Erythroblast (primary cell): ENCODE measurements at regions not wholly inside any gene's neighbourhood (a gene's known extent, or its start where the extent isn't known, plus 50 kb on each side); places are given as distances from the start of the nearest gene placed in this dataset.
"Not testable (repeated sequence)": the region's sequence is repeated elsewhere in the genome, so short reads cannot be mapped to it uniquely, and the experiment has no call there.

Experiments
- DNase-seq, 2 experiments: peaks; one replicate each; lab custom pipeline; 2025; lab: John Stamatoyannopoulos, UW
- GATA1 ChIP-seq: IDR thresholded peaks from 2 replicates; pipeline ENCODE4 v1.6.1; 2011; ENCODE audit warnings: low read depth, mild to moderate bottlenecking, control low read depth, low read length, moderate library complexity
- POLR2A ChIP-seq: IDR thresholded peaks from 2 replicates; pipeline ENCODE4 v1.6.1; 2011; ENCODE audit warnings: mild to moderate bottlenecking, low read length

DNA sequence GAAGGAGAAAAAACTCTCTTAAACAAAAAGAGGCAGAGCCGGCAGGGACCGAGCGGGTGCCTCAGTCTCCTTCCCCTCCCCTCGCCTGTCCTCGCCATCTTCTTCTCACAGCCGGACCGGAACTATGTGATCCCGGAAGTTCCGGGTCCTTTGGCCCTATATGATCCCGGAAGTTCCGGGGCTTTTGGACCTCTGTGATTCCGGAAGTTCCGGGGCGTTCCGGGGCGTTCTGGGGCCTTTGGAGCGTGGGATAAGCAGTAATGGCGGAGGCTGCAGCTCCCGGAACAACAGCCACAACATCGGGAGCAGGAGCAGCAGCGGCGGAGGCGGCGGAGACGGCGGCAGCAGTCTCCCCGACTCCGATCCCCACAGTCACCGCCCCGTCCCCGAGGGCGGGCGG, 98.9 kb upstream of the MED14 start:
- no peak for TF ChIP-seq GATA1
- TF ChIP-seq POLR2A: no peak
- no peak for DNase-seq

DNA sequence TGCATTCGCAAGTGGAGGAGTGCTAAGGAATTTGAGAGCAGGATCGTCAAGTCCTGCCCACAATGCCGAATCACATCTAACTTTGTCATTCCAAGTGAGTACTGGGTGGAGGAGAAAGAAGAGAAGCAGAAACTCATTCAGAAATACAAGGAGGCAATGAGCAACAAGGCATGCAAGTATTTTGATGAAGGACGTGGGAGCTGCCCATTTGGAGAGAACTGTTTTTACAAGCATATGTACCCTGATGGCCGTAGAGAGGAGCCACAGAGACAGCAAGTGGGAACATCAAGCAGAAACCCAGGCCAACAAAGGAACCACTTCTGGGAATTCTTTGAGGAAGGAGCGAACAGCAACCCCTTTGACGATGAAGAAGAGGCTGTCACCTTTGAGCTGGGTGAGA, 100.2 kb upstream of the MED14 start:
- TF ChIP-seq GATA1 (no peak), POLR2A (no peak)
- DNase-seq: no peak

DNA sequence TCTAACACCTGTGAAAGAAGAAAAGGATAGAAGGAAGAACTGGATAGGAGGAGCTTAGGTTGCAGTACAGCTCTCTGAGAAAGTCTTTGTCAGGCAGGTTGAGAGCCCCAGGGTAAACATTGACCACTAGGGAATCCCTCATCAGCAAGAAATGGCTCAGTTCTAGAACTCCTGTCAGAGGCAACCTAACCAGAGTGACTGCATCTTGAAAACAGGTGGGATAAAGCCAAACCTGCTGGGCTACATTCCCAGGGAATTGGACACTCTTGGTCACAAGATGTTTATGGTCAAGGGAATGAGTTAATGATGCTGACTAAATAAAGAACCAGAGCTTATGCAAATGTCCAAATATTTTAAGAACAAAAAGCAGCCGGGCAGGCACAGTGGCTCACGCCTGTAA, 108.3 kb upstream of the MED14 start:
- DNase-seq: no peak
- TF ChIP-seq POLR2A (no peak), GATA1 (no peak)

DNA sequence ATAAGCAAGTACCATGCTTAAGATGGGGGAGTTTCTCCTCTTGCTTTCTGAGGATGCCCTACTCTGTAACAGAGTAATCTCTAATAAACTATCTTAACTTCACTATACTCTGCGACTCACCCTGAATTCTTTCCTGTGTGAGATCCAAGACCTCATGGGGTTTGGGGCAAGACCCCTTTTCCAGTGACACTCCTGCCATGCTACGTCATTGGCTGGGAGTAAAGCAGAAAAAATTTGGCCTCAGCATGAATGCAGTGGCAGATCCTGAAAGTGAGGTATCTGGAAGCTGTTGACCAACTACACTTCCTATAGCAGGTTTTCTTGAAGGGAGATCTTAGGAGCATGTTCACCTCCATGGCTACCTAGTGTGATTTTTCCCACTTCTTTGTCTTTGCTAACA, 109.1 kb upstream of the MED14 start:
- no peak for TF ChIP-seq GATA1
- no peak for TF ChIP-seq POLR2A
- no peak for DNase-seq

DNA sequence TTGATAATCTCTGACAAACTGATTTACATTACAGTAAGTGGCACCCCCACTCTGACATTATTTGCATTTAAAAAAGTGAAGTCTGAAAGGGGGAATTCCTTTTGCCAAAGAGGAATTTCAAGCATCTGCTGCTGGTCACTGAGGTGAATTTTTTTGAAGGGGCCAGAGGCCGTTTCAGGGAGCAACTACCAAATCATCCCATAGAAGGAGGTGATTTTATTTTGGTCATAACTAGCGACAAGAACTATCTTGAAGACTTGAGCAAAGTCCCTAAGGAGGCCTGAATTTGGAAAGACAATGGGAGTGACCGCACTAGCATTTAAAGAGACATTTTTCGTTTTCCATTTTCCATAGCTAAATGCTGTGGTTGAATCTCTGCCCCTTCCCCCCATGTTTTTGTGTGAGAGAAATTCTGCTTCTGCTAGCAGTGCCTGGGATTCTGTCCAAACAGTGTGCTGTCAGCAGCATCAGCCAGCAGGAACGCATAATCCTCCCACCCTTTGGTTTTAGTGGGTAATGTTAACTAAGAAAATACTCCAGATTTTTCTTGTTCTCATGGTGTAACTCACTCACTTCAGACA, 110.1 kb upstream of the MED14 start:
- no peak for DNase-seq
- TF ChIP-seq POLR2A (no peak), GATA1 (no peak)

DNA sequence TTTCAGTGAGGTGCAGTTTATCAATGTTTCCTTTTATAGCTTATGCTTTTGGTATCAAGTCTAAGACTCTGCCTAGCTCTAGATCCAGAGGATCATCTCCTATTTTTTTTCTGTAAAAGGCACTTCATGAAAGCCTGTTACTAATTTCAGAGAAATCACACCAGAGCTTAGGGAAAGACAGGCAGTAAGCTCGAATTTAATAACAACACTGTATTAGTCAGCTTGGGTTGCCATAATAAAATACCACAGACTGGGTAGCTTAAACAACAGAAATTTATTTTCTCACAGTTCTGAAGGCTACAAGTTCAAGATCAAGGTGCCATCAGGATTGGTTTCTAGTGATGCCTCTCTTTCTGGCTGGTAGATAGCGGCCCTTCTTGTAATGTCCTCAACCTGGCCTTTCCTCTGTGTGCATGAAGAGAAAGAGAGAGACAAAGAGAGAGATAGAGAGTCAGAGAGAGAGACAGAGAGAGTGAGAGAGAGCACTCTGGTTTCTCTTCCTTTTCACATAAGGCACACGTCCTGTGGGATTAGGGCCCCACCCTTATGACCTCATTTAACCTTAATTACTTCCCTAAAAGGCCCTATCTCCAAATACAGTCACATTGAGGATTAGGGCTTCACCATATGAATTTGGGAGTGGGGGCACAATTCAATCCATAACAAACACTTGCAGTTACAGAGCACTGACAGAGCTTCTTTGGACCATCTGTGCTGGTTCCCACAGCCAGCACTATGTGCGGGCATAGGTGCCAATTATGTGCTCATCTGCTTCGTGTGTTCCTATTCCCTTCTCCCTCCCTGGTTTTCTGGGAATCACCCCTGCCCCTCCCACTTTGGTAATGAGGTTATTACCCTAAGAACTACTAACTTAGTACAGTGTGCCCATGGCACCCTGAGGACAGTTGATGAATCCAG, 114.8 kb upstream of the MED14 start:
- TF ChIP-seq POLR2A: no peak
- TF ChIP-seq GATA1: no peak

DNA sequence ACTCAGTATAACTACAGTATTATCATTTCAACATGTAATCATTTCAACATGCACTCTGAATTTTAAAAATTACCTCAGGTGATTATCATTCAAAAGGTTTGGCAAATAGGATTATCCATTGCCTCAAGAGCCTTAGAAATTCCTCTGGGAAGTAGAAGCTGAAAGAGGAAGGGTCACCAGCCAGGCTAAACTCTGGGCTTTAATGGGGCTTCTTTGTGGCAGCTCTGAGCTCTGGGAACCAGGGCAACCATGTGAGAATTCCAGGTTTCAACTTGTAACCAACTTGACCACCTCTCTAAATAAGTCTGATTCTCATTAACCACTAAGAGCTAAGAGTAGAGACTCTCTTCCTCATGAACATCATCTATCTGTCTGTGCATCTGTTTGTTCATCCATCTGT, 117.2 kb upstream of the MED14 start:
- DNase-seq: no peak
- TF ChIP-seq POLR2A: no peak
- no peak for TF ChIP-seq GATA1

More for the DNA sequence above, 114.8 kb upstream of the MED14 start:
- DNase-seq: no peak

DNA sequence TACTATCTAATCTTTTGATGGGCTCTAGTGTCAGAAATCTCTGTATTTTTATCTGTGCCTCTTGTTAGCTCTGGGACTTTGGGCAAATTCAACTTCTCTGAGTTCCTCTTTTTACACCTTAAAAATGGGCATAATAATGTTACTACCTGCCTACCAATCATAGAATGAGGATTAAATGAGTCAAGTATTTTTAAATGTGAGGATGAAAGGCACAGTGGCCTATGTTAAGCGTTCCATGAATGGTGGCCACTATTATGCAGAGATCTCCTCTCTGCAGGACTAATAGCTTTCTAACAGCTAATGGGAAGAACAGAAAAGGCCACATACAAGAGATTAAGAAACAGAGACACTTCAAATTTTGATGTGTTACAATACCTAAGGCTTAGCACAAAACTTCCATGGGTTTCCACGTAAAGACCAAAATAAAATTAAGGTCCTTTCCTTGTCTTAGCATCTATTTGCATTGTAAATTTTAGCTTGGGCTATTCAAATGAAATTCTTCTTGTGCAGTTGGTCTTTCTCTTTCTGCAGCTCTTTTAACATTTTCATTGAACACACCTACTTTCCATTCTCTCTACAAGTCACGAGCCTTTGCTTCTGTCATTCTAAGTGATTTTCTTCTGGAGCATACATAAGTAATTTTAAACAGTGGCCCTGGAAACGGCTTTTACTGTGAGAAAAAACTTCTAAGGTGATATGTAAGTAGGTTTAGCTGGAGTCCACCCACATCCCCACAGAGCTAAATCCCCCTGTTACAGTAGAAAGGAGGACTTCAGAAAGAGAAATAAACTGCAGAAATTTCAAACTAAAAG, 117.9 kb upstream of the MED14 start:
- TF ChIP-seq GATA1 (no peak), POLR2A (no peak)

DNA sequence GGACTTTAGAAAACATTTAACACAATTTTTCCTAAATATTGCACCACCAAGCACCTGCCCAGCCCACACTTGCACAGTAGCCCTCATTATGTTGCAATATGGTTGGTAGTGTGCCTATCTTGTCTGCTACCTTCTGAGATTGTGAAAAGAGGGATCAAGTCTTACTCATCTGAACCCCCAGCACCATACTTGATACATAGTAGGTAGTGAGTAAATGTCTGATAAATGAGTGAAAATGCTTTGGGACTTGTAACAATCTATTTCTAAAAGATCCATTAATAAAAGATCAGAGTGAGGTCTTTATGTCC, 118.4 kb upstream of the MED14 start:
- no peak for DNase-seq
- TF ChIP-seq GATA1: no peak
- TF ChIP-seq POLR2A: no peak

More for the DNA sequence above, 117.9 kb upstream of the MED14 start:
- DNase-seq: no peak

DNA sequence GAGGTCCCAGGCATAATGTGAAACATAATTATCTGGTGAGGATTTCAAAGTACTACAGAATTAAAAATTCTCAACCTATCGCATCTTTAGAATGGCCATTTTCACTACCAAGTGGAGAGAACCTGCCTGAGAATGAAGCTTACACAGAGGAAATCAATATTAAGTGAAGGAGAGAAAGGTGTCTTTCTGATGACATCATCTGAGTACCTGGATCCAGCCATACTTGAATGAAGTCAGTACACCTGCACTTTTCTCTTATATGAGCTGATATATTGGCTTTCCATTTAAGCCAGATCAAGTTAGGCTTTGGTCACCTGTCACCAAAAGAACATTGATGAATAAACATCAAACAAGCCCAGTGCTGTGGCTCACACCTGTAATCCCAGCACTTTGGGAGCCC, 118.9 kb upstream of the MED14 start:
- TF ChIP-seq POLR2A (no peak), GATA1 (no peak)
- DNase-seq: no peak

DNA sequence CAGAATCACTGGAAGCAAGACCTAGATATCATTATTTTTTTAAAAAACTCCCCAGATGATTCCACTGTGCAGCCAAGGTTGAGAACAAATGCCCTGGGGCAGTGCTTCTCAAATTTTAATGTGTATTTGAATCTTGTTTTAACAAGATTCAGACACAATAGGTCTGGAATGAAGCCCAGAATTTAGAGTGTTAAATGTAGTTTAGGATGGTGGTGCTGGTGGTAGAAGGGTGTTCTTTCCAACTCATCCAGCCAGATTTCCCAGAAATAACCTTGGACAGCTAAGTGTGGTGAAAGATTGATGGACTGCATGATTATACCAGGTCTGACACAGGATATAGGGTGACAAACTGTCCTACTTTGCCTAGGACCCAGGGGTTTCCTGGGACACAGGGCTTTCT, 120.1 kb upstream of the MED14 start:
- TF ChIP-seq GATA1 (no peak), POLR2A (no peak)
- no peak for DNase-seq

DNA sequence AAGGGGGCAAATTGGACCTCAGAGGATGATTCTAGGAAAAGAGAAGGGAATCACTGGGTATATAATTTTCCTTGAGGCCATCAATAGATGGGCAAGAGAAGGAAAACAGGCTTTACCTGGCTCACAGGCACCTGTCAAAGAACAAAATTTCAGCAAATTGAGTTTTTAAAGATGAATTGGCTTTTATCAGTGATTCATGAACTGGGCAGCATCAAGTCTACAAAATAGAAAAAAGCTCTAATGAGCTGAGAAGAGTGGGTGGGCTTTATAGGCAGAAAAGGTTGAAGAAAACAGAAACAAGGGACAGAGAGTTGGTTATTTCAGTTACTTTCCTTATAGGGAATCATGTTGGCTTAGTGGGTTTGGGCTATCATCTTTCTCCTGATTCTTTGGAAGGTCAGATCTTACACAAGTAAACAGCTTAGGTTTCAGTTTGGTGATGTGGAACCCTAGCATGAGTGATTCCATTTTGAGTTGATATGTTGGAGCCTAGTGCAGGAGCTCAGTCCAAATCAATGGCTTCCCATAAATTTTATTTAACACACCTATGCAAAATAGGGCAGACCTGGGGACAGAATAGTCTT, 120.7 kb upstream of the MED14 start:
- TF ChIP-seq POLR2A: no peak
- TF ChIP-seq GATA1: no peak
- DNase-seq: no peak

DNA sequence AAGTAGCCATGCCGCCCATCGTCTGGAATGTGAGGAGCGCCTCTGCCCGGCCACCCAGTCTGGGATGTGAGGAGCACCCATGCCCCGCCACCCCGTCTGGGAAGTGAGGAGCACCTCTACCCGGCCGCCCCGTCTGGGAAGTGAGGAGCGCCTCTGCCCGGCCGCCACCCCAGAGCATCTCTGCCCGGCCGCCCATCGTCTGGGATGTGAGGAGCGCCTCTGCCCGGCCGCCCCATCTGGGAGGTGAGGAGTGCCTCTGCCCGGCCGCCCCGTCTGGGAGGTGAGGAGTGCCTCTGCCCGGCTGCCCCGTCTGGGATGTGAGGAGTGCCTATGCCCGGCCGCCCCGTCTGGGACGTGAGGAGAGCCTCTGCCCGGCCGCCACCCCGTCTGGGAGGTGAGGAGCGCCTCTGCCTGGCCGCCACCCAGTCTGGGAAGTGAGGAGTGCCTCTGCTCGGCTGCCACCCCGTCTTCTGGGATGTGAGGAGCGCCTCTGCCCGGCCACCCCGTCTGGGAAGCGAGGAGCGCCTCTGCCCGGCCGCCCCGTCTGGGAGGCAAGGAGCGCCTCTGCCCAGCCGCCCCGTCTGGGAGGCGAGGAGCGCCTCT, 126.7 kb upstream of the MED14 start:
- DNase-seq: not testable (repeated sequence)

DNA sequence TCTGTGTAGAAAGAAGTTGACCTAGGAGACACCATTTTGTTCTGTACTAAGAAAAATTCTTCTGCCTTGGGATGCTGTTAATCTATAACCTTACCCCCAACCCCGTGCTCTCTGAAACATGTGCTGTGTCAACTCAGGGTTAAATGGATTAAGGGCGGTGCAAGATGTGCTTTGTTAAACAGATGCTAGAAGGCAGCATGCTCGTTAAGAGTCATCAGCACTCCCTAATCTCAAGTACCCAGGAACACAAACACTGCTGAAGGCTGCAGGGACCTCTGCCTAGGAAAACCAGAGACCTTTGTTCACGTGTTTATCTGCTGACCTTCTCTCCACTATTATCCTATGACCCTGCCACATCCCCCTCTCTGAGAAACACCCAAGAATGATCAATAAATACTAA, 127.9 kb upstream of the MED14 start:
- not testable (repeated sequence) for DNase-seq
